ENCODE measurements at regions not wholly inside any gene's neighbourhood (a gene's known extent, or its start where the extent isn't known, plus 50 kb on each side); places are given as distances from the start of the nearest gene placed in this dataset.

- TF ChIP-seq EP300 (IDR thresholded peaks at IDR 0.05): no peak
- no peak for TF ChIP-seq MAX (IDR thresholded peaks at IDR 0.05)
- no peak for TF ChIP-seq EHF (CRISPR knock-in tag; IDR thresholded peaks at IDR 0.05)
- no peak for TF ChIP-seq CEBPB (IDR thresholded peaks at IDR 0.05)
- no peak for TF ChIP-seq RFX5 (IDR thresholded peaks at IDR 0.05)
- no peak for TF ChIP-seq CTCF (IDR thresholded peaks at IDR 0.05)
- no peak for TF ChIP-seq JUNB (IDR thresholded peaks at IDR 0.05)
- no peak for TF ChIP-seq ELK1 (IDR thresholded peaks at IDR 0.05; ENCODE audit: low read depth, low read length)
- no peak for TF ChIP-seq RNF2 (IDR thresholded peaks at IDR 0.05; ENCODE audit: borderline replicate concordance, low read depth)
- TF ChIP-seq USF2 (IDR thresholded peaks at IDR 0.05): no peak
- no peak for TF ChIP-seq MYC (IDR thresholded peaks at IDR 0.05; ENCODE audit: borderline replicate concordance, low read length)
- TF ChIP-seq REST (IDR thresholded peaks at IDR 0.05): no peak
Measured at GRCh38 chr2:12326449-12327190, 390.1 kb upstream of the TRIB2 start.

All from A549 (cell line).